Activated naive CD8-positive, alpha-beta T cell treated with anti-CD3 and anti-CD28 coated beads for 36 hours (primary cell): ENCODE measurements at regions not wholly inside any gene's neighbourhood (a gene's known extent, or its start where the extent isn't known, plus 50 kb on each side); places are given as distances from the start of the nearest gene placed in this dataset.

Experiments used
- DNase-seq: peaks from one replicate; pipeline ENCODE4 v3.0.0; 2021
- H3K27ac Mint-ChIP-seq: one replicate; pipeline ENCODE4 v1.8.0; 2022; ENCODE audit warnings: mild to moderate bottlenecking, moderate library complexity, mixed read lengths
- H3K27me3 Mint-ChIP-seq: one replicate; pipeline ENCODE4 v1.8.0; 2022; ENCODE audit warnings: mild to moderate bottlenecking, mixed read lengths
- H3K36me3 Mint-ChIP-seq: one replicate; pipeline ENCODE4 v1.8.0; 2021; ENCODE audit warnings: mild to moderate bottlenecking, mixed read lengths
- H3K4me1 Mint-ChIP-seq: one replicate; pipeline ENCODE4 v1.8.0; 2021; ENCODE audit warnings: mixed read lengths
- H3K4me3 Mint-ChIP-seq: one replicate; pipeline ENCODE4 v1.8.0; 2022; ENCODE audit warnings: mild to moderate bottlenecking, moderate library complexity, mixed read lengths
- H3K9me3 Mint-ChIP-seq: one replicate; pipeline ENCODE4 v1.8.0; 2022; ENCODE audit warnings: mixed read lengths

DNA sequence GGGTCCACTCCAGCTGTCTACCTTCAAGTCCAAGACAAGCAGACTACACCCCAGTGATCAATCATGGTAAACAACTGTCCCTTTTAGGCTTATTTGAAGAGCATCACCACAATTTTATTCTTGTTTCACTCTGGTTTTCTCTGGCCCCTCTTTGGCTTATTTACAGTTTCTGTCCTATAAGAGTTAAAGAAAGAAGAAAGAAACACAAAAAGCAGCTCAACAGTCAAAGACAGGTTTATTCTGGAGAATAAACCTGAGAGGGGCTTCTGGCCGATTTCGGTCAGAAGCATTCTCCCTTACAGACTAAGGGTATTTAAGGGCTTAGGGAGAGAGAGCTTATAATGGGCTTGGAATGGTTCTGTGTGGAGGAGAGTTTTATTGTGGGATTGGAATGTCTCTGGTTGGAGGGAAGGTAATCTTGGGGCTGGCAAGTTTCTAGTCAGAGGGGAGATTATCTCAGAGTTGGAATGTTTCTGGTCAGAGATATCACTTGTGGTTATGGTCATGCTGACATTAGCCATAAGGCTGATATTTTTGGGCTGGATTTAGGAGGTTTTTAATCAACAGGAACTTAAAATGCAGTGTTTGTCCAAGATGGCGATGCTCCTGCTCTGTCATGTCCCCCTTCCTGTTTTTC is 161.0 kb downstream of the URB2 start:
- no peaks in the 10 kb centered on the region for H3K27me3 Mint-ChIP-seq
- peaks cover 11% of the 10 kb centered on the region for H3K9me3 Mint-ChIP-seq
- DNase-seq, result no peak
- no peak overlapping the region for H3K27ac Mint-ChIP-seq
- no peak overlapping the region for H3K4me3 Mint-ChIP-seq
- no peaks in the 10 kb centered on the region for H3K4me1 Mint-ChIP-seq
- H3K36me3 Mint-ChIP-seq, result peaks cover 1% of the 10 kb centered on the region

DNA sequence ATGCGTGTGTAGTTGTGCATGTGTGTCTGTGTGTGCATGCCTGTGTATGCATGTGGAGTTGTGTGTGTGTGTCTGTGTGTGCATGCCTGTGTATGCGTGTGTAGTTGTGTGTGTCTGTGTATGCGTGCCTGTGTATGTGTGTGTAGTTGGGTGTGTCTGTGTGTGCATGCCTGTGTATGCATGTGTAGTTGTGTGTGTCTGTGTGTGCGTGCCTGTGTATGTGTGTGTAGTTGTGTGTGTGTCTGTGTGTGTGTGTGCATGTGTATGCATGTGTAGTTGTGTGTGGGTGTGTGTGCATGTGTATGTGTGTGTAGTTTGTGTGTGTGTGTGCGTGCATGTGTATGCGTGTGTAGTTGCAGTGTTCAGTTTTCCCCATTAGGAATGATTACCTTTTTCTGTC is 162.0 kb downstream of the URB2 start:
- H3K4me3 Mint-ChIP-seq, result no peak overlapping the region
- H3K27me3 Mint-ChIP-seq, result no peaks in the 10 kb centered on the region
- no peaks in the 10 kb centered on the region for H3K4me1 Mint-ChIP-seq
- peaks cover 11% of the 10 kb centered on the region for H3K9me3 Mint-ChIP-seq
- peaks cover 1% of the 10 kb centered on the region for H3K36me3 Mint-ChIP-seq
- no peak overlapping the region for H3K27ac Mint-ChIP-seq
- no peak for DNase-seq

DNA sequence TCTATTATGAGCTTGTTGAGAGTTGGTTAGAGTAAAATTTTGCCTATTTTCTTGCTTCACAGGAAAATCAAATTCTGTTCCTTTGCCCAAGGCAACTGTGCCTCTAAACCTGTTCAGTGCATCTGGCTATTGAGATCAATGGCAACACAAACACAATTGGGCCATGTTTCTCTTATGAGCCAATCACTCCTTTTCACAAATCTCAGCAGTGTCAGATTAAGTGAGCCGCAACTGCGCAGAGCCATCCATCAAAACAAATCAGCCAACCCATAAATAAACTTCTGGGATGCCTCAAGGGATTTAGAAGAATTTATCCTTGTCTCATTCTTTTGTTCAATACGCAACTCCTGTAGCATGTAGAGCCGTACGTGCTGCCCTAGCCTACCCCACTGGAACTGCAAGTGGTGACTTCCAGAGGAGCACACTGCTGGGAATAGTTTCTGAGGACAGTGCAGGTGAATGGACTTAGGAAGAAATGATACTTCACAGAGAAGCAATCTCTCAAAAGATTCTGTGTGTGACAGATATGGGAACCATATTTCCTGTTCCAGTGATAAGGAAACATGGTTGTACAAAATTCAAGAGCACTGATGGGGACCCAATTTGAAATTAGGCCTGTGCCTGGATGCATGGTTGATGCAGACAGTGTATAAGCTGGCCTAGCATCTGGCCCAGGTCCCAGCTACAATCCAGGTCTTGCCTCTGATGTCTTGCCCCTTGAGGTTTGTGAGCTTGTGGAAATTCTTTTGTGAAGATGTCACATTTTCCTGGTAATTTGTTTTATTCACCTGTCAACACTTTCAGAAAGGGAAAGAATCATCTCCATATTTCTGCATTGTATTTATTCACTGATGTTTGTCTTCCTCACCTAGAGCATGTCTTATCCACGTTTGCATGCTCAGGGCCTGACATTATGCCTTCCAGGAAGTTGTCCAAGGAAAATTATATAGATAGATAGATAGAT is 166.2 kb downstream of the URB2 start:
- no peaks in the 10 kb centered on the region for H3K4me1 Mint-ChIP-seq
- H3K4me3 Mint-ChIP-seq, result no peak overlapping the region
- H3K27ac Mint-ChIP-seq, result no peak overlapping the region
- DNase-seq, result no peak
- peaks cover 11% of the 10 kb centered on the region for H3K9me3 Mint-ChIP-seq
- H3K36me3 Mint-ChIP-seq, result peaks cover 1% of the 10 kb centered on the region
- H3K27me3 Mint-ChIP-seq, result peaks cover 4% of the 10 kb centered on the region

DNA sequence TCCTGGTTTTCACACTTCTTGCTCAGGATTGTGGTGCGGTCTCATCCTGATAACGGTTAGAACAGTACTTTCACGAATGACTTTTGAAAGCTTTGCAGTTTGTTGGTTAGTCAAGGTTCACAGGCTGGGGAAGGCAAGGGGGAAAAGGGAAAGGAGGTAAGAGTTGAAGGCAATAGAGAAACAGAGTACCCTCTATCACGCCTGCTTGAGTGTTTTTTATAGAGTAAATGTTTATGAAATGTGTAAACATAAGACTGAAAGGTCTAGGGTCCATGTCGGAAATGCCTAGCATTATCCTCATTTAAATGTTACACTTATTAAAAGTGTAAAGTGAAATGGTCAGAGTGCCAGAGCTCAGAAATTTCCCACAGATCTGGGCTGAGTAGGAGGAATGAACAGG is 167.4 kb downstream of the URB2 start:
- DNase-seq, result no peak
- Mint-ChIP-seq H3K27ac (no peak overlapping the region), H3K9me3 (peaks cover 11% of the 10 kb centered on the region), H3K27me3 (peaks cover 4% of the 10 kb centered on the region), H3K36me3 (peaks cover 1% of the 10 kb centered on the region), H3K4me1 (no peaks in the 10 kb centered on the region), H3K4me3 (no peak overlapping the region)

DNA sequence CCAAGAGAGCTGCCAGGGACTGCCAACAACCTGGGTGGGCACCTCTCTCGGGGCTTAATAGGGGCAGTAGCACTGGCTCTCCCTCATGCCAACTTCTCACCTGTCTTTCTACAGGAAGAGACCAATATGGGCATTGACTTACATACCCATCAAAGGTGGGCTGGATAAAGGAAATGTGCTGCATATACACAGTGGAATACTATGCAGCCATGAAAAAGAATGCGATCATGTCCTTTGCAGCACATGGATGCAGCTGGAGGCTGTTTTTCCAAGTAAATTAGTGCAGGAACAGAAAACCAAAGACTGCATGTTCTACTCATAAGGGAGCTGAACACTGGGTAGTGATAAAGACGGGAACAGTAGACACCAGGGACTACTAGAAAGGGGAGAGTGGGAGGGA is 172.5 kb downstream of the URB2 start:
- no peak for DNase-seq
- peaks cover 4% of the 10 kb centered on the region for H3K27me3 Mint-ChIP-seq
- H3K27ac Mint-ChIP-seq, result no peak overlapping the region
- no peaks in the 10 kb centered on the region for H3K36me3 Mint-ChIP-seq
- H3K9me3 Mint-ChIP-seq, result no peaks in the 10 kb centered on the region
- H3K4me3 Mint-ChIP-seq, result no peak overlapping the region
- no peaks in the 10 kb centered on the region for H3K4me1 Mint-ChIP-seq

DNA sequence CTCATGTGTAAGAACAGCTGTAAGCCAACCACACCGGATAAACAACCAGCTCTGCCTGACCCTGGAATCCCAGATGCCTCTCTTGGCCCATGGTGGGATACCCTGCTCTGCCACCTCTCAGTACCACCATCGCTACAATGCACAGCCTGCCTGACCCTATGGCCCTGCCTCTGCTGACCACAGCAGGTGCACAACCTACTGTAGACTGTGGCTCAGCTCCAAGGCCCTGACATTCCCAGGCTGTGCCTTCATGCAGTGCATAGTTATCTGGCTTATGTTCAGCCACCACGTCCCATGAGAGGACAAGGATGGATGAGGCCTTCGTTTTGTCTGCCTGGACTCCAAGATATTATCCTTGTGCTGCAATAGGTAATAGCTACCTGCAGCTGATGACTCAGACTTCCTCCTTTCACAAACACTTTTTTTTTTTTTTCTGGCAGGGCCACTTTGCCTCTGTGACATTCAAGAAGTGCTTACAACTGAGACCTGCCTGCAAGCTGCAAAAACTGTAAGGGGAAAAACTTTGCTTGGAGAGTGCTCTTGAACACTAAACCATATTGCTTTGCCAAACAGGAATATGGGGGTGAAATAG is 177.7 kb downstream of the URB2 start:
- H3K27ac Mint-ChIP-seq, result no peak overlapping the region
- peaks cover 8% of the 10 kb centered on the region for H3K9me3 Mint-ChIP-seq

DNA sequence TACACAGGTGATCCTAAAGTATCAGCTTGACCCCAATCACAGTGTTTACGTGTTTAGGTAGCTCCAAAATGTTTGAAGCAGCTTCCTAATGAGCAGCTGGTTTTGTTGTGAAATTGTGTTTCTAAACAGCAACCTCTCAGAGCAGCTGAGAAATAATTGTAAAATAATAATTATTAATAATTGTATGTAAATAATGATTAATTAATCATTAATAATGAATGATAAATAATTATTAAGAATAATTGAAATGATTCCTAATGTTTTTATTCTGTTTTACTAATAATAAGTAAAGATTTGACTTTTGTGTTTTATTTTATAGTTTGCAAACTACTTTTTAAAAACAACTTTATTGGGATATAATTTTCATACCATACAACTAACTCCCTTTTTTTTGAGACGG is 182.2 kb downstream of the URB2 start:
- Mint-ChIP-seq H3K27me3 (peaks cover 17% of the 10 kb centered on the region), H3K36me3 (no peaks in the 10 kb centered on the region), H3K9me3 (peaks cover 24% of the 10 kb centered on the region), H3K27ac (no peak overlapping the region), H3K4me3 (no peak overlapping the region), H3K4me1 (no peaks in the 10 kb centered on the region)
- DNase-seq, result no peak

More for the DNA sequence above, 177.7 kb downstream of the URB2 start:
- Mint-ChIP-seq H3K4me1 (no peaks in the 10 kb centered on the region), H3K4me3 (no peak overlapping the region), H3K27me3 (no peaks in the 10 kb centered on the region), H3K36me3 (no peaks in the 10 kb centered on the region)
- no peak for DNase-seq

DNA sequence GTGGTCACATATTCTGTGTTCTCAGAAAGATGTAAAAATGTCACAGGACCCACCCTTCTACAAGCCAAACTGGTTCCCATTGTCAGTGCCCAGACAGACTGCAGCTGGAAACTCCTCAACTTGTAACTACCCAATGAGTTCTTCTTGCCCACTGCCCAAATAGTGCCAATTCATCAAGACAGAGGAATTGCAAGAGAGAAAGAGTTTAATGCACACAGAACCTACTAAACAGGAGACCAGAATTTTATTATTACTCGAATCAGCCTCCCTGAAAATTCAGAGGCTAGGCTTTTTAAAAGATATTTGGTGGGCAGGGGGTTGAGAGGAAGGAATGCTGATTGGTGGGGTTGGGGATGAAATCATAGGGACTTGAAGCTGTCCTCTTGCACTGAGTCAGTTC is 184.1 kb downstream of the URB2 start:
- DNase-seq, result no peak
- H3K27ac Mint-ChIP-seq, result no peak overlapping the region

DNA sequence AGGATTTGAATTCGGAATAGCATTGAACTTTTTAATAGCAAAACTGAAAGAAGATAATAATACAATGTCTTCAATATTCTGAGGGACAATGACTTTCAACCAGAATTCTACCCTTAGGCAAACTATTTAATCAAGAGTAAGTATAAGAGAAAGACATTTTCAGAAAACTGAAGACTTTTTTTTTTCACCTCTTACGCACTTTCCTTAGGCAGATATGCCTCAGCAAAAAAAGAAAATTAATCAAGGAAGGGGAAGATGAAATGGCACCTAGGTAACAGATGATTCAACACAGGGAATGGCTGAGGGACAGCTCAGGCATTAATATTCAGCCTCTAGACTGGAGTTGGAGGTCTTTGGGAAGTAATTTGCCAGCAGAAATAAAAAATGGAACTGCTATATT is 184.9 kb downstream of the URB2 start:
- peaks cover 16% of the 10 kb centered on the region for H3K9me3 Mint-ChIP-seq
- no peaks in the 10 kb centered on the region for H3K4me1 Mint-ChIP-seq
- no peaks in the 10 kb centered on the region for H3K36me3 Mint-ChIP-seq
- H3K4me3 Mint-ChIP-seq, result no peak overlapping the region
- no peak for DNase-seq
- H3K27ac Mint-ChIP-seq, result no peak overlapping the region
- H3K27me3 Mint-ChIP-seq, result peaks cover 17% of the 10 kb centered on the region

More for the DNA sequence above, 184.1 kb downstream of the URB2 start:
- Mint-ChIP-seq H3K4me3 (no peak overlapping the region), H3K36me3 (no peaks in the 10 kb centered on the region), H3K9me3 (peaks cover 19% of the 10 kb centered on the region), H3K4me1 (no peaks in the 10 kb centered on the region), H3K27me3 (peaks cover 17% of the 10 kb centered on the region)

DNA sequence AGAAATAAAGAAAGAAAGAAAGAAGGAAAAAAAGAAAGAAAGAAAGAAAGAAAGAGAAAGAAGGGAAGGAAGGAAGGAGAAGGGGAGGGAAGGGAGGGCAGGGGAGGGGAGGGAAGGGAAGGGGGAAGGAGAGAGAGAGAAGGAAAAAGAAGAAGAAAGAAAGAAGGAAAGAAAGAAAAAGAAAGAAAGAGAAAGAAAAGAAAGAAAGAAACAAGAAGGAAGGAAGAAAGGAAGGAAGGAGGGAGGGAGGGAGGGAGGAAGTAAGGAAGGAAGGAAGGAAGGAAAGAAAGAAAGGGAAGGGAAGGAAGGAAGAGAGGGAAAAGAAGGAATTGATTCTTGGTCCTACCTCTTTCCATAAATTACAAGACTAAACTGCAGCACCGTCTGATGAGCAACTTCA is 186.1 kb downstream of the URB2 start:
- no peak for DNase-seq
- Mint-ChIP-seq H3K4me3 (no peak overlapping the region), H3K9me3 (peaks cover 16% of the 10 kb centered on the region), H3K27me3 (peaks cover 17% of the 10 kb centered on the region), H3K36me3 (no peaks in the 10 kb centered on the region), H3K4me1 (no peaks in the 10 kb centered on the region), H3K27ac (no peak overlapping the region)

DNA sequence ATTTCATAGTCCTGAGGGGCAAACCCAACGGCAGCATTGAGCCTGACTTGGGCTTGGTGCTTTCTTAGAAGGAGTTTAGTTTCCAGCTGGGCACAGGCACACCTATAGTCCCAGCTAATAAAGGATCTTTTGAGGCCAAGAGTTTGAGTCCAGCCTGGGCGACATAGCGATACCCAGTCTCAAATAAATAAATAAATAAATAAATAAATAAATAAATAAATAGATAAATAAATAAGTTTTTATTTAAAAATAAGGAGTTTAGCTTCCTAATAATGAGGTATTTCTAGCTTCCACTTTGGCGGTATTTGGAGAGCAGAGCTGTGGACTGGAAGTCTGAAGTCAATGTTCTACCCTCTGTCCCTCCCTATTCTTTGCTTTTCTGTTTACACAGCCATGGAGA is 186.6 kb downstream of the URB2 start:
- no peak overlapping the region for H3K27ac Mint-ChIP-seq
- no peaks in the 10 kb centered on the region for H3K4me1 Mint-ChIP-seq
- H3K9me3 Mint-ChIP-seq, result peaks cover 16% of the 10 kb centered on the region
- peaks cover 21% of the 10 kb centered on the region for H3K27me3 Mint-ChIP-seq
- no peak overlapping the region for H3K4me3 Mint-ChIP-seq
- no peaks in the 10 kb centered on the region for H3K36me3 Mint-ChIP-seq
- DNase-seq, result no peak

DNA sequence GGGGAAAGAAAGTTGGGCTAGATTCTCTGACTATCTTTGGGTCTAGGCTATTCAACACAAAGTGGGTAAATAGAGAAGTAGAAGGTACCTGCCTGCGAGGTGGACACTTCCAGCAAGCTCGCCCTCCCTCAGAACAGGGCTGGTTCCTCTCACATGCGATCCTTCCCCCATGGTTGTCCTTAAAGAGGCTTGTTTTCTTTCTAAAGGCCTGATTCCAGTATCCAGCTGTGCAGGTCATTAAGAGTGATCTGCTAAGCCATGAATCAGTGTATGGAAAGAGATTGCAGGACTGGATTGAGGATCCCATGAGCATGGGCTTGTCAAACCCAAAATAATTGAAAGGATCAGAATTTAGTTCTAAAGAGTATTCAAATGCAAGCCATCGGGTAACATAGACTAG is 189.0 kb downstream of the URB2 start:
- Mint-ChIP-seq H3K27me3 (peaks cover 22% of the 10 kb centered on the region), H3K4me3 (no peak overlapping the region), H3K4me1 (no peaks in the 10 kb centered on the region), H3K36me3 (no peaks in the 10 kb centered on the region), H3K9me3 (peaks cover 9% of the 10 kb centered on the region), H3K27ac (no peak overlapping the region)
- DNase-seq, result no peak

DNA sequence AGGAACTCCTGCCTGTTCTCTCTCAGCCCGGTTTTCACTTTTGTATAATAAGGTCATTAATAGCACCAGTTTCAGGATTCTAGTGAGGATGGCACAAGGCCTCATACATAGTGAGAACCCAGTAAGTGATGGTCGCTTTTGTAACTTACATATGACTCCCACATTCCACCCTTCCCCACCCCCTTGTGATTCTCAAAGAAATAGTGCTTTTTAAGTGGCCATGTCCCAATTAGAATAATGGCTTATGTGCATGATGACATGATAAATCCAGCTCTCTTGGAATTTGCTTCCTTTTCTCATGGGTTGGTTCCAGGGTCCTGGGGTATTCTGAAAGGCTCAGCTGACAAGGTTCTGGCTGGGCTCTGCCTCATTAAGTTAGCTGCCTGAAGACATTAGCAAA is 189.9 kb downstream of the URB2 start:
- no peak overlapping the region for H3K27ac Mint-ChIP-seq
- peaks cover 13% of the 10 kb centered on the region for H3K27me3 Mint-ChIP-seq
- no peak for DNase-seq
- no peaks in the 10 kb centered on the region for H3K4me1 Mint-ChIP-seq
- no peak overlapping the region for H3K4me3 Mint-ChIP-seq
- H3K9me3 Mint-ChIP-seq, result peaks cover 5% of the 10 kb centered on the region
- no peaks in the 10 kb centered on the region for H3K36me3 Mint-ChIP-seq

DNA sequence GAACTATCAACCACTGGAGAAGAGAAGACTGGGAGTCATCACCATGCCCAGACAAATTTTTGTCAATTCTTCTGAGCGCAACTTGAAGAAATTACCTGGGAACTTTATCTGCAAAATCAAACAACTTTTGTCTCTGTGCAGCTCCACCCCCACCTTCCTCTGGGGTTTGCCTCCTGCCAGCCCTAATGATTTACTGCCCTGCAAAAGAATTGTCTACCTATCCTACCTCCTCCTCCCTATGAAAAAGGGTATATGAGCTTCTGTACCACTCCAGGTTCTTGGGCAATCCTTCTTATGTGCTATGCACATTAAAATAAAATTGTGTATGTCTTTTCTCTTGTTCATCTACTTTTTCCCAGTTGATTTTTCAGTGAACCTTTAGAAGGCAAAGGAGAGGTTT is 191.9 kb downstream of the URB2 start:
- no peak overlapping the region for H3K4me3 Mint-ChIP-seq
- peaks cover 4% of the 10 kb centered on the region for H3K27me3 Mint-ChIP-seq
- H3K27ac Mint-ChIP-seq, result no peak overlapping the region
- H3K4me1 Mint-ChIP-seq, result no peaks in the 10 kb centered on the region
- peaks cover 2% of the 10 kb centered on the region for H3K9me3 Mint-ChIP-seq
- DNase-seq, result no peak
- H3K36me3 Mint-ChIP-seq, result no peaks in the 10 kb centered on the region

DNA sequence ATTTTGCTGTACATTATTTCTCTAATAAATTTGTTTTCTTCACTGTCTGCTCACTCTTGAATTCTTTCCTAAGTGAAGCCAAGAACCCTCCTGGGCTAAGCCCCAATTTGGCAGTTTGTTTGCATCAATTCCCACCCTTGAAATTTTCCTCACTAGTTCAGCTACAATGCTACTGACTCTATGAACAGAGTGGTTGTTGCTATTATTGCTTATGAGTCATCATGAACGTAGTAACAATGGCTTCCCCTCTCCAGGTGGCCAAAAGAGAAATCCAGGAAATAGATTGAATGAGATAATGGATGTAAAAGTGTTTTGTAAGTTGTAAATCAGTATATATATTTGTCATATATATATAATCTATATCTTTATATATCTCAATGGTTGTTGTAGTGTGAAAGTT is 193.0 kb downstream of the URB2 start:
- Mint-ChIP-seq H3K36me3 (no peaks in the 10 kb centered on the region), H3K9me3 (peaks cover 2% of the 10 kb centered on the region), H3K27me3 (peaks cover 4% of the 10 kb centered on the region), H3K4me1 (no peaks in the 10 kb centered on the region), H3K4me3 (no peak overlapping the region), H3K27ac (no peak overlapping the region)
- DNase-seq, result no peak
